K562 (cell line): ENCODE measurements at regions not wholly inside any gene's neighbourhood (a gene's known extent, or its start where the extent isn't known, plus 50 kb on each side); places are given as distances from the start of the nearest gene placed in this dataset.

ENCODE experiments used
- BRD9 ChIP-seq: fragments of 450-650 bp; IDR thresholded peaks from 2 replicates; pipeline ENCODE4 v1.6.1; 2018; ENCODE audit warnings: low read depth; ENCODE audit not compliant: partially characterized antibody
- FOXK2 ChIP-seq, 2 experiments: fragments of 450-650 bp; IDR thresholded peaks in 1 of 2; conservative IDR thresholded peaks in 1 of 2; 2 replicates each; pipeline ENCODE4 v1.6.1; 2016; ENCODE audit warnings: low read depth in 2 of 2, mild to moderate bottlenecking in 1 of 2
- ZFX ChIP-seq: sonication (generic); formaldehyde crosslinking; IDR thresholded peaks from 2 replicates; pipeline ENCODE4 v1.8.0; 2022; ENCODE audit warnings: mild to moderate bottlenecking, missing genetic modification reagents, moderate library complexity

- no peak for TF ChIP-seq ZFX (CRISPR knock-in tag)
- no peak for TF ChIP-seq BRD9
- no peak for TF ChIP-seq FOXK2 (conservative IDR thresholded peaks at IDR 0.05 in 1 of 2, IDR thresholded peaks at IDR 0.05 in 1 of 2; ENCODE audit: low read depth in 2 of 2)
Measured at GRCh38 chr1:14106126-14106525, 406.1 kb downstream of the PRDM2 start.
